Dendritic cell treated with granulocyte-macrophage colony-stimulating factor and Interleukin-4, amounts not matched to agents 40 ng/mL and 50 ng/mL, for 4 days (primary cell): ENCODE measurements at regions not wholly inside any gene's neighbourhood (a gene's known extent, or its start where the extent isn't known, plus 50 kb on each side); places are given as distances from the start of the nearest gene placed in this dataset.
"Not testable (repeated sequence)": the region's sequence is repeated elsewhere in the genome, so short reads cannot be mapped to it uniquely, and the experiment has no call there.

Experiments
- H3K27ac Mint-ChIP-seq: one replicate; pipeline ENCODE4 v1.8.0; 2022; ENCODE audit warnings: mild to moderate bottlenecking, mixed read lengths
- H3K27me3 Mint-ChIP-seq: one replicate; pipeline ENCODE4 v1.8.0; 2022; ENCODE audit warnings: mild to moderate bottlenecking, mixed read lengths
- H3K36me3 Mint-ChIP-seq: one replicate; pipeline ENCODE4 v1.8.0; 2022; ENCODE audit warnings: low read depth, mixed read lengths
- H3K4me1 Mint-ChIP-seq: one replicate; pipeline ENCODE4 v1.8.0; 2022; ENCODE audit warnings: low read depth, mixed read lengths
- H3K4me3 Mint-ChIP-seq: one replicate; pipeline ENCODE4 v1.8.0; 2022; ENCODE audit warnings: mild to moderate bottlenecking, moderate library complexity, mixed read lengths
- H3K9me3 Mint-ChIP-seq: one replicate; pipeline ENCODE4 v1.8.0; 2022; ENCODE audit warnings: mixed read lengths
- intact Hi-C: fragments of 100-400 bp; cut with micrococcal nuclease; formaldehyde crosslinking; loops from one replicate; pipeline ENCODE4 v1.15.0; 2022

DNA sequence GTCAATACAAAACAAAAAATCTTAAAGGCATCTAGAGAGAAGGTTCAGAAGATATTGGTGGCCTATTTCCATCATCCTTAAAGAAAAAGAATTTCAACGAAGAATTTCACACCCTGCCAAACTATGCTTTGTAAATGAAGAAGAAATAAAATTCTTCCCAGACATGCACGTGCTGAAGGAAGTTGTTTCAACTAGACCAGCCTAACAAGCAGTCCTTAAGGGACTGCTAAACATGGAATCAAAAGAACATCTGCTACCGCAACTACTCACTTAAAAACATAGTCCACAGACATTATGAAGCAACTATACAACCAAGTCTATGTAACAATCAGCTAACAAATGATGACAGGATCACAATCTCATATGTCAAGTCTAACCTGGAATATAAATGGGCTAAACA is 584.9 kb upstream of the PTCHD4 start:
- intact Hi-C loops = no loop called here
- H3K9me3 Mint-ChIP-seq = peaks cover 74% of the 10 kb centered on the region
- no peaks in the 10 kb centered on the region for H3K4me1 Mint-ChIP-seq
- no peak overlapping the region for H3K4me3 Mint-ChIP-seq
- no peak overlapping the region for H3K27ac Mint-ChIP-seq
- no peaks in the 10 kb centered on the region for H3K27me3 Mint-ChIP-seq
- no peaks in the 10 kb centered on the region for H3K36me3 Mint-ChIP-seq

DNA sequence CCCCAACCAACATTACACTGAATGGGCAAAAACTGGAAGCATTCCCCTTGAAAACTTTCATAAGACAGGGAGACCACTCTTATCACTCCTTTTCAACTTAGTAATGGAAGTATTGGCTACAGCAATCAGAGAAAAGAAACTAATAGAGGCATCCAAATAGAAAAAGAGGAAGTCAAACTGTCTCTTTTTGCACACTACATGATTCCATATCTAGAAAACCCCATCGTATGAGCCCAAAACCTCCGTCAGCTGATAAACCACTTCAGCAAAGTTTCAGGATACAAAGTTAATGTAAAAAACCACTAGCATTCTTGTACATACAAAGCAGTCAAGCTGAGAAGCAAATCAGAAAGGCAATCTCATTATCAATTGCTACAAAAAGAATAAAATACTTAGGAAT is 580.4 kb upstream of the PTCHD4 start:
- Mint-ChIP-seq H3K9me3 (peaks cover 90% of the 10 kb centered on the region), H3K27ac (no peak overlapping the region), H3K4me3 (no peak overlapping the region), H3K4me1 (no peaks in the 10 kb centered on the region), H3K27me3 (no peaks in the 10 kb centered on the region), H3K36me3 (no peaks in the 10 kb centered on the region)
- intact Hi-C loops = no loop called here

DNA sequence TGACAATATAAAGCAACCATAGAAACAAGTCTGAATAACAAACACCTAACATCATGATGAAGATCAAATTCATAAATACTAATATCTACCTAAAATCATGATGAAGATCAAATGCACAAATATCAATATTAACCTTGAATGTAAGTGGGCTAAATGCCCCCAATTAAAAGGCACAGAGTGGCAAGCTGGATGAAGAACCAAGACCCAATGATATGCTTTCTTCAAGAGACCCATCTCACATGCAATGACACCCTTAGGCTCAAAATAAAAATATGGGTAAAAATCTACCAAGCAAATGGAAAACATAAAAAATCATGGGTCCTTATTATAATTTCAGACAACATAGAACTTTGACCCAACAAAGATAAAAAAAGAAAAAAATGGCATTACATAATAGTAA is 578.5 kb upstream of the PTCHD4 start:
- intact Hi-C loops = no loop called here
- Mint-ChIP-seq H3K4me3 (no peak overlapping the region), H3K27me3 (no peaks in the 10 kb centered on the region), H3K4me1 (no peaks in the 10 kb centered on the region), H3K9me3 (peaks cover 82% of the 10 kb centered on the region), H3K36me3 (no peaks in the 10 kb centered on the region), H3K27ac (no peak overlapping the region)

DNA sequence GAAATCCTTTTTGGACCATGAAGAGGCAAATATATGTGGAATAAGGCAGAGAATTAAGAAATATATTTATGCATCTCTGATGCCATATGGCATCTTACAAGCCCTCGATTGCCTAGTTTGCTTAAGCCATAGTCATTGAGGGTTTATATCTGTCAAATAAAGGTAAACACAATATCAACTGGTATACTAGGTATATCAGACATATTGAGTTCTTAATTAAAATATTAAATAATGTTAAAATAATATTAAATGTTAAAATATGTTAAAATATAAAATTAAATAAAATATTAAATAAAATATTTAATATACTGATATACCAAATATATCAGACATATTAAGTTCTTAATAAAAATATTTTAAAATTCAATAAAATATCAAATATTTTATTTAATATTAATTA is 567.4 kb upstream of the PTCHD4 start:
- intact Hi-C loops = no loop called here
- Mint-ChIP-seq H3K36me3 (no peaks in the 10 kb centered on the region), H3K27me3 (no peaks in the 10 kb centered on the region), H3K4me1 (no peaks in the 10 kb centered on the region), H3K4me3 (no peak overlapping the region), H3K27ac (no peak overlapping the region), H3K9me3 (peaks cover 20% of the 10 kb centered on the region)

DNA sequence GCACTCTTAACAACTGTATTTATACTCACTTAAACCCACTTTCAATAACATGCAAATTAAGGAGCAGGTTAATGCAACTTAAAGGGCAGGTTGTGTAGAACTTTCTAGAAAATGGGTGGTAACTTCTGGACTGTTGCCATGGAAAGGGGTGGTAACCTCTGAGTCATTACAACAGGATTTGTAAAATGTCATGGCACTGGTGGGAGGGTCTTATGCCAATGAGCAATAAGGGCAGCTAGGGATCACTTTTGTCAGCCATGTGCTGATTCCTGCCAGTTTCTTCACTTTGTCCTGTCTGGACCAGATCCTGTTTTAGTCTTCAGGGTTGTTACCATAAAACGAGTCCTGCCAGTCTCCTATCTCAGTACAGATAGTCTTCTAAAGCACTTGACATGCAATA is 560.5 kb upstream of the PTCHD4 start:
- intact Hi-C loops = no loop called here
- no peaks in the 10 kb centered on the region for H3K36me3 Mint-ChIP-seq
- H3K27ac Mint-ChIP-seq = no peak overlapping the region
- no peaks in the 10 kb centered on the region for H3K4me1 Mint-ChIP-seq
- H3K4me3 Mint-ChIP-seq = no peak overlapping the region
- H3K27me3 Mint-ChIP-seq = no peaks in the 10 kb centered on the region
- H3K9me3 Mint-ChIP-seq = peaks cover 5% of the 10 kb centered on the region

DNA sequence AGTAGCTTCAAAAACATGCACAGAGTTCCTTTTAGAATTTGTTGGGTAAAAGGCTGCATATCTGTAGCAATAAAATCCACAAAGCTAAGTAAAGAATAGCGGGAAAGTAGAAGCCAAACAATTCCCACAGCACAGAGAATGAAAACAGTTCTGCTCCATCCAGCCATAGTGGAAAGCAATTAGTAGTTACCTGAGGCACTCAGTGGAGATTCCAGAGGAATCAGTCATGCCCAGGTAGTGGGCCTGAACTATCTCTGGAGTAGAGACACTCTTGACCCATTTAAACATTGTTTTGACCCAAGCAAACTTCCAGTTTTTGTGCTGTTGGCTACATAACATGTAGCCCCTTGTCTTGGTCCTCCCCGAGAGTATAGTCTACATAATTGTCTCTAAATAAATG is 559.5 kb upstream of the PTCHD4 start:
- Mint-ChIP-seq H3K4me3 (no peak overlapping the region), H3K27ac (no peak overlapping the region), H3K27me3 (no peaks in the 10 kb centered on the region), H3K9me3 (no peaks in the 10 kb centered on the region), H3K4me1 (no peaks in the 10 kb centered on the region), H3K36me3 (no peaks in the 10 kb centered on the region)
- intact Hi-C loops = no loop called here

DNA sequence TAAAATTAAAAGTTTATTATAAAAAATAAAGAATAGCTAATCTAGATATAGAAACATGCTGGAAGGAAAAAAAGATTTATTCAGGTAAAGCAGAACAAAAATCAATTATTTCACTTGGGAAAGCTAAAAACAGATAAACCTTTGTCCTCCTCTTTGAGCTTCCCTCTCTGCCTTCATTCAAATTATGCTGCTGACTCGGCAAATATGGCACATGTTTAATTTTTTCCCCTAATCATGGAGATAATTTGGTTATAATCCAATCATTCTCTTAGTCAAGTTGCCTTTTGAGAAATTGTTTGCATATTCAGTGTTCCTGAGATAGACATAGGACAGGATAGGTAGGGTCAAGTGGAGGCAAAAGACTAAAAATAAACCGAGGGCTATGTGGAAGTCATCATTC is 556.8 kb upstream of the PTCHD4 start:
- Mint-ChIP-seq H3K36me3 (no peaks in the 10 kb centered on the region), H3K27me3 (no peaks in the 10 kb centered on the region), H3K4me1 (no peaks in the 10 kb centered on the region), H3K9me3 (no peaks in the 10 kb centered on the region), H3K27ac (no peak overlapping the region), H3K4me3 (no peak overlapping the region)
- intact Hi-C loops = no loop called here

DNA sequence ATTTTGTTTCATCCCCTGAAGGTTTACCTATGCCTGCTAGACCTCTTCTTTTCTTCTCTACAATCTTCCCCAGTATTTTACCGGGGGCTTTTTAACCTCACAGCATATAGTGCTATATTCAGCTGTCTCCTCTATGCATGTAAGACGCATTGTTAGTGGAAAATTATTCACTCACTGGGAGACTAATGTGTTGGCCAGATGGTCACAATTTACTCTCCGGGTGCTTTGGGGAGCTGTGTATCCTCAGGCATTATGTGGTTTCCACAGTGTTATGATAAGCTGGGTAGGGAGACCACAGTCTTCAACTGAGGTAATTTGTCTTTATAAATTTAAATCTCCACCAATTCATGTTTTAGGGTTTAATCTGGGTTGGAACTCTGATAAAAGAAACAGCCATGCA is 553.8 kb upstream of the PTCHD4 start:
- Mint-ChIP-seq H3K27ac (no peak overlapping the region), H3K4me3 (no peak overlapping the region), H3K9me3 (no peaks in the 10 kb centered on the region), H3K36me3 (no peaks in the 10 kb centered on the region), H3K27me3 (no peaks in the 10 kb centered on the region), H3K4me1 (no peaks in the 10 kb centered on the region)
- intact Hi-C loops = no loop called here

DNA sequence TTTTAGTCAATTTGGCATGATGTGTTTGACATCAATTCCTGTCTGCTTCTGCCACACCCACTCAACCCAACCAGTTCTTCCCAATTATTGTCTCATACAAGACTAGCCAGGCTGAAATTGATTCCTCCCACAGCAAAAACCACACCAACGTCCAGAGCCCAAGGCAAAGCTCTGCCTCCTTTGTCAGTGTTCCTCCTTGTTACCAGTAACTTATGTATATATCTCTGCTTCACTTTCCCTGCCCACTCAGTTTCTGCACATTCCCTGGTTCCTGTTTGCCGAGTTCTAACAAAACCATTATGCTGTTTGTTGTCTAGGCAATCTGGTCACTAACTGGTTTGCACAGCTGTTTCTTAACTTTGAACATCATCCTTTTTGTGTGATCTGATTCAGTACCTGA is 547.9 kb upstream of the PTCHD4 start:
- Mint-ChIP-seq H3K9me3 (peaks cover 6% of the 10 kb centered on the region), H3K4me3 (no peak overlapping the region), H3K27ac (no peak overlapping the region), H3K36me3 (no peaks in the 10 kb centered on the region), H3K4me1 (no peaks in the 10 kb centered on the region), H3K27me3 (no peaks in the 10 kb centered on the region)
- intact Hi-C loops = no loop called here

DNA sequence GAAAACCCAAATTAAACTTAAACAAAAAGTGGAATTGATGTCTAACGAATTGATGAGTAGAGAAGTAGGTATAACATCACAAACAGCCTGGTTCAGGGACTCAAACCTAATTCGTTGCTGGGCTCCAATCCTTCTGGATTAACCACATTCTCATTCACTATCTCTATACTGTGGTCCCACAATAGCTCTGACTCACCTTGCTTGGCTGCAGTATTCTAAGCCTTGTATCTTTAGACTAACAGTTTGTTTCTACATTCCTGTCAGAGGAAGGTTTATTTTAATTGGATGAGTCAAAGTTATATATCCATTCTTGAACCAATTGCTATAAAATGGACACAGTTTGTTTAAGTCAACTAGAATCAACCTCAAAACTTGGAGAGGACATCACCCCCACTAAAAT is 530.5 kb upstream of the PTCHD4 start:
- no peak overlapping the region for H3K27ac Mint-ChIP-seq
- intact Hi-C loops = no loop called here
- no peaks in the 10 kb centered on the region for H3K27me3 Mint-ChIP-seq
- no peaks in the 10 kb centered on the region for H3K4me1 Mint-ChIP-seq
- H3K9me3 Mint-ChIP-seq = peaks cover 46% of the 10 kb centered on the region
- H3K36me3 Mint-ChIP-seq = no peaks in the 10 kb centered on the region
- H3K4me3 Mint-ChIP-seq = no peak overlapping the region

DNA sequence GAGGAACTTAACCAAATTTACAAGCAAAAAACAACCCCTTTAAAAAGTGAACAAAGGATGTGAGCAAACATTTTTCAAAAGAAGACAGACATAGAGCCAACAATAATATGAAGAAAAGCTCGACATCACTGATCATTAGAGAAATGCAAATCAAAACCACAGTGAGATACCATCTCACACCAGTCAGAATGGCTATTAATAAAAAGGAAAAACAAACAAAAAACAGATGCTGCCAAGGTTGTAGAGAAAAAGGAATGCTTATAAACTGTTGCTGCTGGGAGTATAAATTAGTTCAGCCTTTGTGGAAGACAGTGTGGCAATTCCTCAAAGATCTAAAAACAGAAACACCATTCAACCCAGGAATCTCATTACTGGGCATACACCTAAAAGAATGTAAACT is 527.8 kb upstream of the PTCHD4 start:
- H3K27ac Mint-ChIP-seq, intact Hi-C loops, H3K4me1 Mint-ChIP-seq, H3K4me3 Mint-ChIP-seq, H3K27me3 Mint-ChIP-seq, H3K36me3 Mint-ChIP-seq: not testable (repeated sequence)
- H3K9me3 Mint-ChIP-seq = peaks cover 46% of the 10 kb centered on the region

DNA sequence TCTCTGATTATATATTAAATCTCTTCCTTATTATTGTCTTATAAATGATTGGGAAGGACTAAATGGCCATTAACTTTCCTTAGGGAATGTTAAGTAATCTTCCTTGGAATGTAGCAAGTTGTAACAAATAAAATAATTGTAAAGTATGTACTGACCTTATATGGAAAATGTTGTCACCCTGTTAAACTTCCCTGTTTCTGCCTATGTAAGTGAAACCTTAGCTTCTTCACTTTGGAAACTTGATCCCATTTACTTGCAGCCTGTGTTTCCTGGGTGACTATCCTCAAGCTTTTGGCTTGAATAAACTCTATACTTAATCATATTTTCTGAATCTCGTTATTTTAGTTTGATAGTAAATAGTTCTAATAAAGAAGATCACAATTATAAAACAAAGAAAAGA is 519.5 kb upstream of the PTCHD4 start:
- Mint-ChIP-seq H3K9me3 (no peaks in the 10 kb centered on the region), H3K27me3 (no peaks in the 10 kb centered on the region), H3K4me3 (no peak overlapping the region), H3K27ac (no peak overlapping the region), H3K36me3 (no peaks in the 10 kb centered on the region), H3K4me1 (no peaks in the 10 kb centered on the region)
- intact Hi-C loops = no loop called here

DNA sequence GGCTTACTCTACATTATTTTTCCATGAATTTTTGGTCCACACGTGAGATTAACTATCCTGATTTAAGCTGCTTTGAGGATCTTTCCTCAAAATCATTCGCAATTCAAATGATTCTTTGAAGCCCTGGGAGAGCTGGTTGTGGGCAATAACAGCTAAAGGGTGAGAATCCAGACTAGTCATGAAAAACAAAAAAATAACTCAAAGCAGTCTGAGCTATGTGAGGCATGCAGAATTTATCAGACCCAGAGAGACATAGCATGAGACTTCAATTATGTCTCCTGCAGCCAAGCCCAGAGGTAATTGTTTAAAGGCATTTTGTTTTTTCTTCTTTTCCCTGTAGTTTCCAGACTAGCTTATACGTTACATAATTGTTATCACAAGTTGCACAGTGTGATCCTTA is 517.3 kb upstream of the PTCHD4 start:
- Mint-ChIP-seq H3K4me1 (no peaks in the 10 kb centered on the region), H3K9me3 (no peaks in the 10 kb centered on the region), H3K27ac (no peak overlapping the region), H3K27me3 (no peaks in the 10 kb centered on the region), H3K36me3 (no peaks in the 10 kb centered on the region), H3K4me3 (no peak overlapping the region)
- intact Hi-C loops = no loop called here

DNA sequence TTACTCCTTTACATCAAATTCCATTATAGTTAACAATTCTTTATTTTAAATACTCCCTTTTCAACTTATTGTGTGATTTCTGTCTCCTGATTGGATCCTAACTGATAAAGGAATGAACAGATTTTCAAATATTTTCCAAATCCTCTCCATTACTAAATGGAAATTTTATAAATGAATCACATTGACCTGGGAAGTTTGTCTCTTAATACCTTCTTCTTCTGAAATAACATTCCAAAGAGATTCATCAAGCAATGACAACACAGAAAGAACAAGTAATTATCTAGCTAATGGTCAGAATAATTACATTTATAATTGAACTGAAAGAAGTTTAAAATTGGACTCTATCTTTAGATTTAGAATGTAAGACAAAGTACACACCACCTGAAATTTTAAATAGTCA is 515.4 kb upstream of the PTCHD4 start:
- Mint-ChIP-seq H3K9me3 (no peaks in the 10 kb centered on the region), H3K4me1 (no peaks in the 10 kb centered on the region), H3K27me3 (no peaks in the 10 kb centered on the region), H3K4me3 (no peak overlapping the region), H3K36me3 (no peaks in the 10 kb centered on the region), H3K27ac (no peak overlapping the region)
- intact Hi-C loops = no loop called here

DNA sequence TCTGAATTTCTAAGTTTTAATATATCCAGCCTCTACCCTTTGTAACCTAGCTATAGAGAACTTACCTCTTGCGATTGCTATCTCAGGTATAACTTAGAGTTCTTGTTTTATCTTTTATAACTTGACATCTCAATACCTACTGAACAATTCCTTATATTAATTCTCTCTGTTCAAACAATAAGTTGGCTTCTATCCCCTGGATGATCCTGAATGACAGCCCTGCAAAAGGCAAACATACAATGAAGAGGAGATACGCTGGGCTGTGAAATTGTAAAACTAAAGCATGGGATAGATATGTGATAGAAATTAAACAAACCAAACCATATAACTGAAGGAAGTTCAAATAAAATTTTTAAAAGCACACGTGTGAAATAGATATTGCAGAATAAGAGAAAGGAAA is 513.6 kb upstream of the PTCHD4 start:
- H3K4me3 Mint-ChIP-seq = no peak overlapping the region
- H3K4me1 Mint-ChIP-seq = no peaks in the 10 kb centered on the region
- H3K9me3 Mint-ChIP-seq = no peaks in the 10 kb centered on the region
- no peak overlapping the region for H3K27ac Mint-ChIP-seq
- no peaks in the 10 kb centered on the region for H3K36me3 Mint-ChIP-seq
- intact Hi-C loops = no loop called here
- H3K27me3 Mint-ChIP-seq = no peaks in the 10 kb centered on the region

DNA sequence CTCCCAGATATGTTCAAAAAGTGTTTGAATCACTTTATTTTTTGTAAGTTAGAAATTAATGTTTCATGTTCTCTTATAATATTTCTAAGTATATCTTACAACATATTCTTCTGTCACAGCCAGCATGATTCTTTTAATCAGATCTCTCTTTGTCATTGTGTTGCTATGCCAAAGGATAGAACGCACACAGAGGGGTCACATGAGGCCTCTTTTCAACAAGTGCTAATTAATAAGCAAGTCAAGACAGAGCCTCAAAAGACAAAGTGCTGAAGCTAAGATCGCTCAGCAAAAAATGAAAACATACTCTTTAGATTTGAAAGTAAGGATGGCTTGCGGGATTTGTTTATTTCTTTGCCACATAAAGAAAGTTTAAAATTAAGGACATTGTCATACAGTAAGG is 508.8 kb upstream of the PTCHD4 start:
- intact Hi-C loops = no loop called here

More for the DNA sequence above, 508.8 kb upstream of the PTCHD4 start:
- H3K36me3 Mint-ChIP-seq = no peaks in the 10 kb centered on the region
- no peaks in the 10 kb centered on the region for H3K4me1 Mint-ChIP-seq
- peaks cover 14% of the 10 kb centered on the region for H3K9me3 Mint-ChIP-seq
- no peak overlapping the region for H3K27ac Mint-ChIP-seq
- H3K27me3 Mint-ChIP-seq = no peaks in the 10 kb centered on the region
- H3K4me3 Mint-ChIP-seq = no peak overlapping the region
